Lower lobe of right lung (tissue), 2 donors: ENCODE measurements at regions not wholly inside any gene's neighbourhood (a gene's known extent, or its start where the extent isn't known, plus 50 kb on each side); places are given as distances from the start of the nearest gene placed in this dataset.

Experiments used
- ATAC-seq, 2 donors: fragments of 200-7000 bp; cut with Tn5 transposase; one replicate each; pipeline ENCODE4 v1.9.1; 2020 to 2022; ENCODE audit warnings: mild to moderate bottlenecking in 2 of 2, moderate library complexity in 2 of 2
- DNase-seq: peaks from one replicate; pipeline ENCODE4 v3.0.0-alpha.2; 2020
- H3K27ac ChIP-seq: fragments of 200-600 bp; one replicate; pipeline ENCODE4 v1.8.0; 2022
- H3K27me3 ChIP-seq: fragments of 200-600 bp; one replicate; pipeline ENCODE4 v1.8.0; 2022; ENCODE audit warnings: low read depth
- H3K36me3 ChIP-seq: fragments of 200-600 bp; one replicate; pipeline ENCODE4 v1.8.0; 2022; ENCODE audit warnings: mild to moderate bottlenecking
- H3K4me1 ChIP-seq: fragments of 200-600 bp; one replicate; pipeline ENCODE4 v1.8.0; 2022
- H3K4me3 ChIP-seq: fragments of 200-600 bp; one replicate; pipeline ENCODE4 v1.8.0; 2022; ENCODE audit warnings: mild to moderate bottlenecking
- H3K9me3 ChIP-seq: fragments of 200-600 bp; one replicate; pipeline ENCODE4 v1.8.0; 2022
- CTCF ChIP-seq: fragments of 200-600 bp; IDR thresholded peaks from one replicate; pipeline ENCODE4 v1.8.0; 2022; ENCODE audit warnings: antibody characterized with exemption, mild to moderate bottlenecking
- intact Hi-C: fragments of 100-400 bp; cut with DNase I; formaldehyde crosslinking; loops from one replicate; pipeline ENCODE4 v1.11.0; 2022
- donor health status: DM: no; HTN: yes; CAD: no; lungs with severe emphysema.

- DNase-seq = no peak
- H3K27ac ChIP-seq = no peak overlapping the region
- no peaks in the 10 kb centered on the region for H3K4me1 ChIP-seq
- no peak for TF ChIP-seq CTCF
- ATAC-seq = no peak
- no peaks in the 10 kb centered on the region for H3K36me3 ChIP-seq
- no peaks in the 10 kb centered on the region for H3K27me3 ChIP-seq
- no peak overlapping the region for H3K4me3 ChIP-seq
- H3K9me3 ChIP-seq = no peaks in the 10 kb centered on the region
- intact Hi-C loops = no loop called here
These were observed 1134.1 kb downstream of the VRK1 start for GRCh38 chr14:97931273-97931672.

GRCh38 chr14:97942921-97943320, 1145.7 kb downstream of the VRK1 start:
- ATAC-seq = no peak
- no peaks in the 10 kb centered on the region for H3K4me1 ChIP-seq
- no peaks in the 10 kb centered on the region for H3K9me3 ChIP-seq
- H3K27me3 ChIP-seq = no peaks in the 10 kb centered on the region
- DNase-seq = no peak
- no peak for TF ChIP-seq CTCF
- H3K36me3 ChIP-seq = no peaks in the 10 kb centered on the region
- H3K27ac ChIP-seq = no peak overlapping the region
- intact Hi-C loops = no loop called here
- no peak overlapping the region for H3K4me3 ChIP-seq

GRCh38 chr14:97943619-97944018, 1146.4 kb downstream of the VRK1 start:
- Histone ChIP-seq H3K9me3 (no peaks in the 10 kb centered on the region), H3K4me1 (no peaks in the 10 kb centered on the region), H3K4me3 (no peak overlapping the region), H3K36me3 (no peaks in the 10 kb centered on the region), H3K27me3 (no peaks in the 10 kb centered on the region), H3K27ac (no peak overlapping the region)
- no peak for ATAC-seq
- TF ChIP-seq CTCF = no peak
- intact Hi-C loops = no loop called here
- no peak for DNase-seq

GRCh38 chr14:97944380-97944779, 1147.2 kb downstream of the VRK1 start:
- DNase-seq (no peak), ATAC-seq (no peak)
- Histone ChIP-seq H3K4me1 (no peaks in the 10 kb centered on the region), H3K9me3 (no peaks in the 10 kb centered on the region), H3K27ac (no peak overlapping the region), H3K27me3 (no peaks in the 10 kb centered on the region), H3K36me3 (no peaks in the 10 kb centered on the region), H3K4me3 (no peak overlapping the region)
- no peak for TF ChIP-seq CTCF
- intact Hi-C loops = no loop called here

- intact Hi-C loops = no loop called here
- DNase-seq = no peak
- no peak for ATAC-seq
- Histone ChIP-seq H3K36me3 (no peaks in the 10 kb centered on the region), H3K4me3 (no peak overlapping the region), H3K4me1 (no peaks in the 10 kb centered on the region), H3K27me3 (no peaks in the 10 kb centered on the region), H3K27ac (no peak overlapping the region), H3K9me3 (no peaks in the 10 kb centered on the region)
- TF ChIP-seq CTCF = no peak
These were observed 1148.4 kb downstream of the VRK1 start for GRCh38 chr14:97945631-97946030.

GRCh38 chr14:97946240-97946639, 1149.1 kb downstream of the VRK1 start:
- DNase-seq = no peak
- Histone ChIP-seq H3K9me3 (no peaks in the 10 kb centered on the region), H3K36me3 (no peaks in the 10 kb centered on the region), H3K27me3 (no peaks in the 10 kb centered on the region), H3K27ac (no peak overlapping the region), H3K4me3 (no peak overlapping the region), H3K4me1 (no peaks in the 10 kb centered on the region)
- no peak for ATAC-seq
- no peak for TF ChIP-seq CTCF
- intact Hi-C loops = no loop called here
